Mesendoderm (in vitro differentiated cells): ENCODE measurements at regions not wholly inside any gene's neighbourhood (a gene's known extent, or its start where the extent isn't known, plus 50 kb on each side); places are given as distances from the start of the nearest gene placed in this dataset.

ENCODE experiments used
- DNase-seq: peaks from one replicate; pipeline ENCODE4 v3.0.0; 2013
- H2AK5ac ChIP-seq: 2 replicates; pipeline ENCODE4 v1.6.1; 2013; ENCODE audit warnings: low read length, inconsistent platforms
- H2BK120ac ChIP-seq: 2 replicates; pipeline ENCODE4 v1.6.1; 2013; ENCODE audit warnings: low read depth, mild to moderate bottlenecking, low read length, moderate library complexity, mixed read lengths
- H2BK15ac ChIP-seq: replicated peaks from 2 replicates; pipeline ENCODE4 v1.6.1; 2013; ENCODE audit warnings: low read depth, mild to moderate bottlenecking, moderate library complexity
- H2BK5ac ChIP-seq: 2 replicates; pipeline ENCODE4 v1.6.1; 2013; ENCODE audit warnings: low read length, inconsistent platforms
- H3K18ac ChIP-seq: 2 replicates; pipeline ENCODE4 v1.6.1; 2013; ENCODE audit warnings: mild to moderate bottlenecking, low read length, mixed read lengths
- H3K23ac ChIP-seq: one replicate; pipeline ENCODE4 v1.6.1; 2013; ENCODE audit warnings: low read length
- H3K27ac ChIP-seq: 2 replicates; pipeline ENCODE4 v1.5.1; 2013; ENCODE audit warnings: low read depth, mild to moderate bottlenecking, inconsistent platforms, low read length, moderate library complexity
- H3K27me3 ChIP-seq: 2 replicates; pipeline ENCODE4 v1.6.1; 2013; ENCODE audit warnings: low read length, control low read depth, mild to moderate bottlenecking, inconsistent platforms; ENCODE audit not compliant: insufficient read depth, poor library complexity
- H3K36me3 ChIP-seq: 2 replicates; pipeline ENCODE4 v1.6.1; 2013; ENCODE audit warnings: low read length, inconsistent platforms; ENCODE audit not compliant: control insufficient read depth, insufficient read depth
- H3K4ac ChIP-seq: one replicate; pipeline ENCODE4 v1.6.1; 2013; ENCODE audit warnings: low read depth, mild to moderate bottlenecking, low read length, moderate library complexity
- H3K4me1 ChIP-seq: 2 replicates; pipeline ENCODE4 v1.6.1; 2013; ENCODE audit warnings: low read depth, low read length, inconsistent platforms; ENCODE audit not compliant: control insufficient read depth
- H3K4me2 ChIP-seq: 2 replicates; pipeline ENCODE4 v1.6.1; 2013; ENCODE audit warnings: low read length
- H3K4me3 ChIP-seq: 2 replicates; pipeline ENCODE4 v1.5.1; 2013; ENCODE audit warnings: mild to moderate bottlenecking, low read length
- H3K56ac ChIP-seq: one replicate; pipeline ENCODE4 v1.6.1; 2013; ENCODE audit warnings: low read length
- H3K79me1 ChIP-seq: 2 replicates; pipeline ENCODE4 v1.6.1; 2013; ENCODE audit warnings: low read length, inconsistent platforms
- H3K79me2 ChIP-seq: 2 replicates; pipeline ENCODE4 v1.6.1; 2013; ENCODE audit warnings: mild to moderate bottlenecking, low read length; ENCODE audit not compliant: control insufficient read depth, insufficient read depth
- H3K9ac ChIP-seq: 2 replicates; pipeline ENCODE4 v1.6.1; 2013; ENCODE audit warnings: low read length, inconsistent platforms
- H4K5ac ChIP-seq: one replicate; pipeline ENCODE4 v1.6.1; 2013; ENCODE audit warnings: low read length
- H4K8ac ChIP-seq: one replicate; pipeline ENCODE4 v1.6.1; 2013; ENCODE audit warnings: low read depth, mild to moderate bottlenecking, control low read depth, low read length, moderate library complexity
- WGBS: extraction: QIAGEN DNeasy Blood & Tissue Kit; methylation state at CpG from one replicate; pipeline ENCODE4 v1.1.7; 2013; ENCODE audit warnings: low lambda C conversion rate, missing lambda C conversion rate; ENCODE audit not compliant: insufficient coverage; ENCODE audit errors: extremely low coverage; 5-methylcytosine and 5-hydroxymethylcytosine counted together

DNA sequence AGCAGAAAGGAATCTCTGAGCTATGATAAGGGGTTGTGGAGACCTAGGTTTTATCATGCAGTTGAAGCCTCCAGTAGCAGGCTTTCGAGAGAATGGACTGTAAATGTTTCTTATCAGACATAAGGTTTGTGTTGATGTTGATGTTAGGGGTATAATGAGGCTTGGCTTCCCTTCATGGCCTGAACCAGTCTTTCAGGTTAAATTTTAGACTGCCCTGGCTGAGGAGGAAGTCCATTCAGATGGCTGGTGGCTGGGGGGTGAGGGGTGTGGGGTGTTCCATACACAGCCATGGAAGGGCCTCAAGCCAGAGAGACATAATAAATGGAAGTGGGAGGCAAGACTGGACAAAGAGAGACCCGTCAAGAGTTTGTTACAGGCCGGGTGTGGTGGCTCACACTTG lies 65.1 kb downstream of the IRF2BPL start:
- H4K5ac ChIP-seq = no peak overlapping the region
- no peak overlapping the region for H3K18ac ChIP-seq
- H2BK5ac ChIP-seq = no peak overlapping the region
- no peak overlapping the region for H3K56ac ChIP-seq
- no peak overlapping the region for H3K4me2 ChIP-seq
- no peaks in the 10 kb centered on the region for H3K27me3 ChIP-seq
- H3K79me2 ChIP-seq = no peaks in the 10 kb centered on the region
- H3K36me3 ChIP-seq = no peaks in the 10 kb centered on the region
- H3K4ac ChIP-seq = no peak overlapping the region
- no peak overlapping the region for H3K9ac ChIP-seq
- WGBS = no CpG with 5 or more reads among the region's 3 CpGs
- H3K27ac ChIP-seq = no peak overlapping the region
- no peak overlapping the region for H4K8ac ChIP-seq
- H3K23ac ChIP-seq = no peak overlapping the region
- no peaks in the 10 kb centered on the region for H3K79me1 ChIP-seq
- H2BK15ac ChIP-seq = no peak overlapping the region
- H2BK120ac ChIP-seq = no peak overlapping the region
- H3K4me1 ChIP-seq = peaks cover 11% of the 10 kb centered on the region
- H3K4me3 ChIP-seq = no peak overlapping the region
- no peak for DNase-seq
- H2AK5ac ChIP-seq = no peak overlapping the region

GRCh38 chr14:76962303-76962660 lies 66.2 kb downstream of the IRF2BPL start:
- Histone ChIP-seq H3K27ac (peak overlapping the region; percentile 49), H3K4me2 (peak overlapping the region; percentile 0), H4K5ac (no peak overlapping the region), H4K8ac (no peak overlapping the region), H3K79me1 (no peaks in the 10 kb centered on the region), H3K4me1 (peaks cover 15% of the 10 kb centered on the region), H3K4me3 (no peak overlapping the region), H3K23ac (no peak overlapping the region), H3K18ac (peak overlapping the region; percentile 20), H3K36me3 (no peaks in the 10 kb centered on the region), H3K9ac (peak overlapping the region; percentile 1), H3K27me3 (no peaks in the 10 kb centered on the region), H3K79me2 (no peaks in the 10 kb centered on the region), H2BK120ac (no peak overlapping the region), H2AK5ac (peak overlapping the region; percentile 50), H3K56ac (no peak overlapping the region), H2BK5ac (peak overlapping the region; percentile 48), H3K4ac (peak overlapping the region; percentile 22), H2BK15ac (no peak overlapping the region)
- WGBS = no CpG with 5 or more reads among the region's 1 CpG
- no peak for DNase-seq

DNA sequence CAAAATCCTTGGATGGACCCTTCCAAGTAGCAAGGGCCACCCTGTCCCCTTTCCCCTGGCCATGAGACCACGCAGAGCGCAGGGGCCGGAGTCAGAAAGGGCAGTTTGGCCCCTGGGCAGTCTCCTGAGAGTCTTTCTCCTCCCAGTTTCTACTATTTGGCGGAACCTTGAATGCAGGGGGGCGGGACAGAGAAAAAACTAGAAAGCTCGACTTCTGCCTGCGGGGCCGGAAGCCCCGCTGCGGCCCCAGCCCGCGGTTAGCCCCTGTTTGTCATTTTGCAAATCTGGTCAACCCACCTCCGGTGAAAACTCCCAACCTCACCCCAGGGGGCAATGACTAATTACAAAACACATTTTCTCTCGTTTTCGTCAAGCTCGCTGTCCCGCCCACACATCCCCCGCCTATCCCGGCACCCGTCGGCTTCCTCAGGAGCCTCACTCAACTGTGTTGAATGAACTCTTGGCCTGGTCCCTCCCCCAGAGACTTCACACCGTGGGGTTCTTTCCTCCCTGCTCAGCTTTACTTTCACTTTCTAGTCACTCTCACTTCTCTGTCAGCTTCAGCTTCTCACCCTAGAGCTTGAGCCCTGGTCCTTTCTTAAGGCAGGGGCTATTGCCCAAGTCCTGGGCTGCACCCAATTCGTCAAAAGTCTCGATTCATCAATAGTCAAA lies 66.7 kb downstream of the IRF2BPL start:
- H2AK5ac ChIP-seq = no peak overlapping the region
- H3K56ac ChIP-seq = peak overlapping the region; percentile 90
- no peak overlapping the region for H4K8ac ChIP-seq
- peak overlapping the region; percentile 14 for H3K4me2 ChIP-seq
- H3K36me3 ChIP-seq = no peaks in the 10 kb centered on the region
- peak; percentile 99 for DNase-seq
- peak overlapping the region; percentile 95 for H3K27ac ChIP-seq
- H3K4me1 ChIP-seq = peaks cover 19% of the 10 kb centered on the region
- no peaks in the 10 kb centered on the region for H3K79me2 ChIP-seq
- peak overlapping the region; percentile 70 for H3K9ac ChIP-seq
- H3K18ac ChIP-seq = peak overlapping the region; percentile 77
- H3K79me1 ChIP-seq = no peaks in the 10 kb centered on the region
- H2BK5ac ChIP-seq = peak overlapping the region; percentile 97
- H3K27me3 ChIP-seq = no peaks in the 10 kb centered on the region
- H2BK15ac ChIP-seq = no peak overlapping the region
- peak overlapping the region; percentile 77 for H3K4ac ChIP-seq
- WGBS = no CpG with 5 or more reads among the region's 24 CpGs
- no peak overlapping the region for H3K23ac ChIP-seq
- H4K5ac ChIP-seq = no peak overlapping the region
- H2BK120ac ChIP-seq = peak overlapping the region; percentile 66
- H3K4me3 ChIP-seq = no peak overlapping the region

- Histone ChIP-seq H2BK15ac (peak overlapping the region; percentile 4), H3K27ac (no peak overlapping the region), H3K56ac (peak overlapping the region; percentile 90), H3K79me2 (no peaks in the 10 kb centered on the region), H3K4me3 (no peak overlapping the region), H2BK120ac (no peak overlapping the region), H3K4me2 (no peak overlapping the region), H3K4me1 (peaks cover 27% of the 10 kb centered on the region), H3K4ac (peak overlapping the region; percentile 86), H3K18ac (peak overlapping the region; percentile 94), H2AK5ac (peak overlapping the region; percentile 96), H3K9ac (no peak overlapping the region), H4K8ac (no peak overlapping the region), H4K5ac (no peak overlapping the region), H3K79me1 (no peaks in the 10 kb centered on the region), H3K36me3 (no peaks in the 10 kb centered on the region), H2BK5ac (peak overlapping the region; percentile 61), H3K23ac (peak overlapping the region; percentile 36), H3K27me3 (no peaks in the 10 kb centered on the region)
- DNase-seq = no peak
- WGBS = no CpG with 5 or more reads among the region's 8 CpGs
Observed at GRCh38 chr14:76958980-76959710, 69.4 kb downstream of the IRF2BPL start.

- Histone ChIP-seq H3K4me3 (no peak overlapping the region), H3K79me2 (no peaks in the 10 kb centered on the region), H3K18ac (peak overlapping the region; percentile 94), H3K9ac (peak overlapping the region; percentile 15), H2BK5ac (peak overlapping the region; percentile 61), H3K4me1 (peaks cover 27% of the 10 kb centered on the region), H4K5ac (peak overlapping the region; percentile 2), H3K79me1 (no peaks in the 10 kb centered on the region), H3K27me3 (no peaks in the 10 kb centered on the region), H4K8ac (no peak overlapping the region), H2BK15ac (no peak overlapping the region), H3K23ac (no peak overlapping the region), H3K4me2 (no peak overlapping the region), H3K4ac (peak overlapping the region; percentile 86), H2AK5ac (peak overlapping the region; percentile 96), H3K56ac (peak overlapping the region; percentile 90), H3K36me3 (no peaks in the 10 kb centered on the region), H3K27ac (peak overlapping the region; percentile 78), H2BK120ac (peak overlapping the region; percentile 46)
- DNase-seq = no peak
- WGBS = no CpG with 5 or more reads among the region's 11 CpGs
Observed at GRCh38 chr14:76958020-76958979, 70.2 kb downstream of the IRF2BPL start.
